ENCODE measurements at regions not wholly inside any gene's neighbourhood (a gene's known extent, or its start where the extent isn't known, plus 50 kb on each side); places are given as distances from the start of the nearest gene placed in this dataset.

DNA sequence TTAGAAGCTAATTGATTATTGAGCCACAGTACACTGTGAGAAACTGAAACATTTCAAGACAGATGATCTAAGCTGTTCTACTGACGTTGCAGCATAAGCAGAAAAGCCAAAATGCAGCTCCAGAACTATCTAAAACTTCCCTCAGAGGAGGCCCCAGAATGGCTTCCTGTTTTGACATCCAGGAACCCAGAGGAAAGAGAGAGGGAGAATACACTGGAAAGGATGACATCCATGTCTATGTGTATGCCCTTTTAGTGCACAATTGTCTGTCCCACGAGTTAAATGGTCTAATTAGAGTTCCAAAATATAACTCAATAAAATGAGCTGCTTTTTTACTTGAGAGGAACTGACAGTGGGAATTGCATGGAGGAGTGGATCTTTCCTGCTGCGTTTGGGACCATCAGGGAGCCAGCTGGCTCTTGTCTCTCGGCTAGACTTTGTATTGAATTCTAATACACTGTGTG, 688.1 kb downstream of the ZNF385D start:
- BruUV-seq (replicated peaks), result no TSS peak
- H3K36me3 ChIP-seq (ENCODE audit: control insufficient read depth, insufficient read depth, low read length), result no peaks in the 10 kb centered on the region
- DNase-seq (ENCODE audit: low read depth, low spot score), result no peak
- H3K27me3 ChIP-seq (ENCODE audit: control insufficient read depth, insufficient read depth, low read length), result no peaks in the 10 kb centered on the region
- H3K9me3 ChIP-seq (ENCODE audit: control insufficient read depth, insufficient read depth, low read depth, low read length), result no peaks in the 10 kb centered on the region
- H3K27ac ChIP-seq (ENCODE audit: low read length), result no peak overlapping the region
- POLR2A ChIA-PET, result no interaction called here
- H3K4me3 ChIP-seq (ENCODE audit: low read depth in 2 of 2, low read length in 2 of 2), result no peak overlapping the region
- H3K4me1 ChIP-seq (ENCODE audit: control insufficient read depth, insufficient read depth, low read length), result no peaks in the 10 kb centered on the region
- in situ Hi-C loops (cut with HindIII; ENCODE audit: low pct_unique_long_range_greater_than_20kb, low sequenced_read_pairs), result no loop called here
- TF ChIP-seq, protein P1, sequence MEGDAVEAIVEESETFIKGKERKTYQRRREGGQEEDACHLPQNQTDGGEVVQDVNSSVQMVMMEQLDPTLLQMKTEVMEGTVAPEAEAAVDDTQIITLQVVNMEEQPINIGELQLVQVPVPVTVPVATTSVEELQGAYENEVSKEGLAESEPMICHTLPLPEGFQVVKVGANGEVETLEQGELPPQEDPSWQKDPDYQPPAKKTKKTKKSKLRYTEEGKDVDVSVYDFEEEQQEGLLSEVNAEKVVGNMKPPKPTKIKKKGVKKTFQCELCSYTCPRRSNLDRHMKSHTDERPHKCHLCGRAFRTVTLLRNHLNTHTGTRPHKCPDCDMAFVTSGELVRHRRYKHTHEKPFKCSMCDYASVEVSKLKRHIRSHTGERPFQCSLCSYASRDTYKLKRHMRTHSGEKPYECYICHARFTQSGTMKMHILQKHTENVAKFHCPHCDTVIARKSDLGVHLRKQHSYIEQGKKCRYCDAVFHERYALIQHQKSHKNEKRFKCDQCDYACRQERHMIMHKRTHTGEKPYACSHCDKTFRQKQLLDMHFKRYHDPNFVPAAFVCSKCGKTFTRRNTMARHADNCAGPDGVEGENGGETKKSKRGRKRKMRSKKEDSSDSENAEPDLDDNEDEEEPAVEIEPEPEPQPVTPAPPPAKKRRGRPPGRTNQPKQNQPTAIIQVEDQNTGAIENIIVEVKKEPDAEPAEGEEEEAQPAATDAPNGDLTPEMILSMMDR (IDR thresholded peaks at IDR 0.05), result no peak
- TF ChIP-seq SIN3A (IDR thresholded peaks at IDR 0.05; ENCODE audit: borderline replicate concordance, insufficient read depth, low read depth, low read length) (no peak), TCF7L2 (IDR thresholded peaks at IDR 0.05; ENCODE audit: low read depth, low read length) (no peak), POLR2AphosphoS5 (IDR thresholded peaks at IDR 0.05; ENCODE audit: low read depth, low read length) (no peak)
- TF ChIP-seq, protein P2, sequence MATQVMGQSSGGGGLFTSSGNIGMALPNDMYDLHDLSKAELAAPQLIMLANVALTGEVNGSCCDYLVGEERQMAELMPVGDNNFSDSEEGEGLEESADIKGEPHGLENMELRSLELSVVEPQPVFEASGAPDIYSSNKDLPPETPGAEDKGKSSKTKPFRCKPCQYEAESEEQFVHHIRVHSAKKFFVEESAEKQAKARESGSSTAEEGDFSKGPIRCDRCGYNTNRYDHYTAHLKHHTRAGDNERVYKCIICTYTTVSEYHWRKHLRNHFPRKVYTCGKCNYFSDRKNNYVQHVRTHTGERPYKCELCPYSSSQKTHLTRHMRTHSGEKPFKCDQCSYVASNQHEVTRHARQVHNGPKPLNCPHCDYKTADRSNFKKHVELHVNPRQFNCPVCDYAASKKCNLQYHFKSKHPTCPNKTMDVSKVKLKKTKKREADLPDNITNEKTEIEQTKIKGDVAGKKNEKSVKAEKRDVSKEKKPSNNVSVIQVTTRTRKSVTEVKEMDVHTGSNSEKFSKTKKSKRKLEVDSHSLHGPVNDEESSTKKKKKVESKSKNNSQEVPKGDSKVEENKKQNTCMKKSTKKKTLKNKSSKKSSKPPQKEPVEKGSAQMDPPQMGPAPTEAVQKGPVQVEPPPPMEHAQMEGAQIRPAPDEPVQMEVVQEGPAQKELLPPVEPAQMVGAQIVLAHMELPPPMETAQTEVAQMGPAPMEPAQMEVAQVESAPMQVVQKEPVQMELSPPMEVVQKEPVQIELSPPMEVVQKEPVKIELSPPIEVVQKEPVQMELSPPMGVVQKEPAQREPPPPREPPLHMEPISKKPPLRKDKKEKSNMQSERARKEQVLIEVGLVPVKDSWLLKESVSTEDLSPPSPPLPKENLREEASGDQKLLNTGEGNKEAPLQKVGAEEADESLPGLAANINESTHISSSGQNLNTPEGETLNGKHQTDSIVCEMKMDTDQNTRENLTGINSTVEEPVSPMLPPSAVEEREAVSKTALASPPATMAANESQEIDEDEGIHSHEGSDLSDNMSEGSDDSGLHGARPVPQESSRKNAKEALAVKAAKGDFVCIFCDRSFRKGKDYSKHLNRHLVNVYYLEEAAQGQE (IDR thresholded peaks at IDR 0.05; ENCODE audit: insufficient read depth in 1 of 2, low read depth in 2 of 2, low read length in 1 of 2), result no peak
- ATAC-seq, result no peak
- intact Hi-C loops (cut with micrococcal nuclease; ENCODE audit: unreplicated experiment), result no loop called here
- CTCF ChIA-PET, result no interaction called here

DNA sequence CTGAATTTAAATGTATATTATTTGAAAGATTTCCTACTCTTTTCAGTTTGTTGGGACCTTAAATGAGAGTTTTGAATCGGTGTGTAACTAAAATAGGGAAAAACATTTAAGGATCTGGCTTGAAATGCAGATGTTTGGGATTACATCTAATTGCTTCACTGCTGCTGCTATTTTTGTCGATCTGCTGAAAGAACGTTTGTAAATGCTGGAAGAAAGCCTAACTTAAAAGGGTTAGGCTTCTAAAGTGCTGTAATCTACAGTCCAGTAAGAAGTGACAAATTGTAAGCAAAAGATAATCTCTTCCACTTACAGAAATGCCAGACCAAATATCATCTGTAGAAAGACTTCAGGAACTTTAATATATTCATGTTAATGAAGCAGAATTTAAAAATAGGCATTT, 691.6 kb downstream of the ZNF385D start:
- ChIA-PET CTCF (no interaction called here), POLR2A (no interaction called here)
- no TSS peak for BruUV-seq (replicated peaks)
- TF ChIP-seq POLR2AphosphoS5 (IDR thresholded peaks at IDR 0.05; ENCODE audit: low read depth, low read length) (no peak), TCF7L2 (IDR thresholded peaks at IDR 0.05; ENCODE audit: low read depth, low read length) (no peak), SIN3A (IDR thresholded peaks at IDR 0.05; ENCODE audit: borderline replicate concordance, insufficient read depth, low read depth, low read length) (no peak)
- TF ChIP-seq, protein P2 (IDR thresholded peaks at IDR 0.05; ENCODE audit: insufficient read depth in 1 of 2, low read depth in 2 of 2, low read length in 1 of 2), result no peak
- TF ChIP-seq, protein P1 (IDR thresholded peaks at IDR 0.05), result no peak
- Histone ChIP-seq H3K36me3 (ENCODE audit: control insufficient read depth, insufficient read depth, low read length) (no peaks in the 10 kb centered on the region), H3K27me3 (ENCODE audit: control insufficient read depth, insufficient read depth, low read length) (no peaks in the 10 kb centered on the region), H3K9me3 (ENCODE audit: control insufficient read depth, insufficient read depth, low read depth, low read length) (no peaks in the 10 kb centered on the region), H3K4me1 (ENCODE audit: control insufficient read depth, insufficient read depth, low read length) (no peaks in the 10 kb centered on the region), H3K27ac (ENCODE audit: low read length) (no peak overlapping the region), H3K4me3 (ENCODE audit: low read depth in 2 of 2, low read length in 2 of 2) (no peak overlapping the region)
- ATAC-seq (no peak), DNase-seq (ENCODE audit: low read depth, low spot score) (no peak)
- intact Hi-C loops (cut with micrococcal nuclease; ENCODE audit: unreplicated experiment) (no loop called here), in situ Hi-C loops (cut with HindIII; ENCODE audit: low pct_unique_long_range_greater_than_20kb, low sequenced_read_pairs) (no loop called here)

All from Panc1 (cell line).